Neural progenitor cell (in vitro differentiated cells): ENCODE measurements at regions not wholly inside any gene's neighbourhood (a gene's known extent, or its start where the extent isn't known, plus 50 kb on each side); places are given as distances from the start of the nearest gene placed in this dataset.
A peak's percentile ranks its signal among the peaks of the same experiment; 100 is the strongest.

Experiments
- DNase-seq: peaks from one replicate; pipeline ENCODE4 v3.0.0-alpha.2; 2016; ENCODE audit warnings: low spot score
- H2AFZ ChIP-seq: fragments of 200-600 bp; sonication (generic); replicated peaks from 2 replicates; pipeline ENCODE4 v1.6.1; 2016; ENCODE audit warnings: antibody characterized with exemption
- H3F3A ChIP-seq: fragments of 200-600 bp; sonication (generic); 2 replicates; pipeline ENCODE4 v1.6.1; 2016; ENCODE audit warnings: antibody characterized with exemption, low read depth
- H3K27ac ChIP-seq: fragments of 200-600 bp; sonication (generic); 2 replicates; pipeline ENCODE4 v1.5.1; 2016; ENCODE audit warnings: mild to moderate bottlenecking
- H3K27me3 ChIP-seq: fragments of 200-600 bp; sonication (generic); 2 replicates; pipeline ENCODE4 v1.6.1; 2016; ENCODE audit warnings: mild to moderate bottlenecking, moderate library complexity
- H3K36me3 ChIP-seq: fragments of 200-600 bp; sonication (generic); 2 replicates; pipeline ENCODE4 v1.5.1; 2016
- H3K4me1 ChIP-seq: fragments of 200-600 bp; sonication (generic); 2 replicates; pipeline ENCODE4 v1.6.1; 2016; ENCODE audit warnings: mixed run types
- H3K4me2 ChIP-seq: fragments of 200-600 bp; sonication (generic); 2 replicates; pipeline ENCODE4 v1.6.1; 2016
- H3K4me3 ChIP-seq: fragments of 200-600 bp; sonication (generic); 2 replicates; pipeline ENCODE4 v1.5.1; 2016
- H3K79me2 ChIP-seq: fragments of 200-600 bp; sonication (generic); 2 replicates; pipeline ENCODE4 v1.6.1; 2016; ENCODE audit warnings: low read depth
- H3K9ac ChIP-seq: fragments of 200-600 bp; sonication (generic); 2 replicates; pipeline ENCODE4 v1.6.1; 2016
- H3K9me3 ChIP-seq: fragments of 200-600 bp; sonication (generic); 2 replicates; pipeline ENCODE4 v1.5.1; 2016; ENCODE audit warnings: low read depth
- H4K20me1 ChIP-seq: fragments of 200-600 bp; sonication (generic); 2 replicates; pipeline ENCODE4 v1.6.1; 2016; ENCODE audit warnings: low read depth
- H3K27ac Mint-ChIP-seq: 3 replicates; pipeline ENCODE4 v1.8.0; 2021; ENCODE audit warnings: mixed read lengths
- H3K27me3 Mint-ChIP-seq: 2 replicates; pipeline ENCODE4 v1.8.0; 2022; ENCODE audit warnings: low read depth, mild to moderate bottlenecking, inconsistent platforms, moderate library complexity, mixed read lengths; ENCODE audit not compliant: insufficient read depth
- H3K36me3 Mint-ChIP-seq: 3 replicates; pipeline ENCODE4 v1.8.0; 2021; ENCODE audit warnings: mixed read lengths
- H3K4me1 Mint-ChIP-seq: 3 replicates; pipeline ENCODE4 v1.8.0; 2021; ENCODE audit warnings: mixed read lengths
- H3K4me3 Mint-ChIP-seq: 3 replicates; pipeline ENCODE4 v1.8.0; 2021; ENCODE audit warnings: mild to moderate bottlenecking, moderate library complexity, mixed read lengths
- H3K9me3 Mint-ChIP-seq: 3 replicates; pipeline ENCODE4 v1.8.0; 2020; ENCODE audit warnings: mixed read lengths
- CTCF ChIP-seq: fragments of 200-600 bp; sonication (generic); IDR thresholded peaks from 2 replicates; pipeline ENCODE4 v1.5.1; 2017; ENCODE audit warnings: antibody characterized with exemption, mild to moderate bottlenecking
- EZH2 ChIP-seq: fragments of 200-600 bp; sonication (generic); IDR thresholded peaks from 2 replicates; pipeline ENCODE4 v1.6.1; 2017; ENCODE audit warnings: antibody characterized with exemption, mild to moderate bottlenecking, moderate library complexity
- EZH2phosphoT487 ChIP-seq: fragments of 200-600 bp; sonication (generic); IDR thresholded peaks from 2 replicates; pipeline ENCODE4 v1.6.1; 2017; ENCODE audit warnings: antibody characterized with exemption

- H3K27ac Mint-ChIP-seq: no peak overlapping the region
- Histone ChIP-seq H3F3A (no peaks in the 10 kb centered on the region), H4K20me1 (no peaks in the 10 kb centered on the region), H3K4me2 (no peak overlapping the region), H3K4me1 (no peaks in the 10 kb centered on the region), H3K36me3 (no peaks in the 10 kb centered on the region), H3K27ac (no peak overlapping the region), H3K9ac (no peak overlapping the region), H3K4me3 (no peak overlapping the region), H3K79me2 (no peaks in the 10 kb centered on the region), H2AFZ (no peak overlapping the region), H3K27me3 (no peaks in the 10 kb centered on the region), H3K9me3 (no peaks in the 10 kb centered on the region)
- H3K9me3 Mint-ChIP-seq: no peaks in the 10 kb centered on the region
- H3K36me3 Mint-ChIP-seq: no peaks in the 10 kb centered on the region
- DNase-seq: no peak
- no peak overlapping the region for H3K4me3 Mint-ChIP-seq
- no peaks in the 10 kb centered on the region for H3K27me3 Mint-ChIP-seq
- no peak for TF ChIP-seq EZH2phosphoT487
- TF ChIP-seq EZH2: no peak
- no peak for TF ChIP-seq CTCF
- H3K4me1 Mint-ChIP-seq: no peaks in the 10 kb centered on the region
Measured at GRCh38 chr3:148395821-148396220, 301.9 kb upstream of the AGTR1 start.

DNA sequence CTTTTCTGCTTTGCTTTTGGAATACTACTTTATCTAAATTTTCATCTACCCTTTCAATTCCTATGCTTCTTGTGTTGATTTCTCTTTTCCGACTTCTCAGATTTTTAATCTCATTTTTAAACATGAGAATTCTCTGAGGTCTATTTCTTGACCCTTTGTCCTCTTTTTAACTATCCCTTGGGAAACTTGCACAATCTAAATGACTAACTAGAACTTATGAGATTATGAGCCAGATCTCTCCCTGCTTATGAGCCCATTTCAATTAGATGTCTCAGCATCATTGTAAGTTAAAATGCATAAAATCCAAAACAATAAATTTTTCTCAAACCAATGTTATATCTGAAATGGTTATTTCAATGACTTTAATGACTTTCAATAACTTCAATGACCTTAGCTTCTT, 296.9 kb upstream of the AGTR1 start:
- no peak overlapping the region for H3K4me2 ChIP-seq
- no peak overlapping the region for H3K4me3 ChIP-seq
- H3K4me1 Mint-ChIP-seq: no peaks in the 10 kb centered on the region
- no peaks in the 10 kb centered on the region for H3K9me3 Mint-ChIP-seq
- no peaks in the 10 kb centered on the region for H3K36me3 Mint-ChIP-seq
- H3K27me3 ChIP-seq: no peaks in the 10 kb centered on the region
- no peaks in the 10 kb centered on the region for H3F3A ChIP-seq
- no peak overlapping the region for H3K4me3 Mint-ChIP-seq
- no peak for DNase-seq
- H3K79me2 ChIP-seq: no peaks in the 10 kb centered on the region
- no peak overlapping the region for H3K27ac Mint-ChIP-seq
- no peaks in the 10 kb centered on the region for H3K36me3 ChIP-seq
- H3K27me3 Mint-ChIP-seq: no peaks in the 10 kb centered on the region
- no peak overlapping the region for H2AFZ ChIP-seq
- no peak overlapping the region for H3K9ac ChIP-seq
- TF ChIP-seq CTCF (no peak), EZH2phosphoT487 (no peak), EZH2 (no peak)
- H3K27ac ChIP-seq: no peak overlapping the region
- H3K4me1 ChIP-seq: no peaks in the 10 kb centered on the region
- H4K20me1 ChIP-seq: no peaks in the 10 kb centered on the region
- no peaks in the 10 kb centered on the region for H3K9me3 ChIP-seq

GRCh38 chr3:148408667-148409066, 289.0 kb upstream of the AGTR1 start:
- Histone ChIP-seq H3K27me3 (no peaks in the 10 kb centered on the region), H4K20me1 (no peaks in the 10 kb centered on the region), H2AFZ (no peak overlapping the region), H3K4me3 (no peak overlapping the region), H3K79me2 (no peaks in the 10 kb centered on the region), H3K9ac (no peak overlapping the region), H3K27ac (no peak overlapping the region), H3K4me1 (no peaks in the 10 kb centered on the region), H3K36me3 (no peaks in the 10 kb centered on the region), H3K4me2 (no peak overlapping the region), H3F3A (no peaks in the 10 kb centered on the region), H3K9me3 (no peaks in the 10 kb centered on the region)
- no peak for DNase-seq
- Mint-ChIP-seq H3K4me1 (no peaks in the 10 kb centered on the region), H3K36me3 (peaks cover 8% of the 10 kb centered on the region), H3K27ac (no peak overlapping the region), H3K9me3 (peaks cover 26% of the 10 kb centered on the region), H3K4me3 (no peak overlapping the region), H3K27me3 (no peaks in the 10 kb centered on the region)
- TF ChIP-seq EZH2: no peak
- TF ChIP-seq CTCF: no peak
- TF ChIP-seq EZH2phosphoT487: no peak

- H3K4me2 ChIP-seq: no peak overlapping the region
- H3K4me3 ChIP-seq: no peak overlapping the region
- H3K27ac Mint-ChIP-seq: no peak overlapping the region
- H3K4me1 ChIP-seq: no peaks in the 10 kb centered on the region
- no peaks in the 10 kb centered on the region for H4K20me1 ChIP-seq
- peaks cover 2% of the 10 kb centered on the region for H3K9me3 Mint-ChIP-seq
- H3K36me3 Mint-ChIP-seq: no peaks in the 10 kb centered on the region
- H3F3A ChIP-seq: no peaks in the 10 kb centered on the region
- DNase-seq: no peak
- H3K9me3 ChIP-seq: no peaks in the 10 kb centered on the region
- no peak overlapping the region for H3K9ac ChIP-seq
- TF ChIP-seq EZH2 (no peak), EZH2phosphoT487 (no peak), CTCF (no peak)
- H3K27ac ChIP-seq: no peak overlapping the region
- no peaks in the 10 kb centered on the region for H3K27me3 ChIP-seq
- H3K4me3 Mint-ChIP-seq: no peak overlapping the region
- peaks cover 2% of the 10 kb centered on the region for H3K27me3 Mint-ChIP-seq
- H3K79me2 ChIP-seq: no peaks in the 10 kb centered on the region
- no peaks in the 10 kb centered on the region for H3K36me3 ChIP-seq
- no peaks in the 10 kb centered on the region for H3K4me1 Mint-ChIP-seq
- H2AFZ ChIP-seq: peak overlapping the region; percentile 14
Measured at GRCh38 chr3:148420242-148420641, 277.5 kb upstream of the AGTR1 start.
